HepG2 (cell line): ENCODE measurements at regions not wholly inside any gene's neighbourhood (a gene's known extent, or its start where the extent isn't known, plus 50 kb on each side); places are given as distances from the start of the nearest gene placed in this dataset.

Source experiments
- ATAC-seq: fragments of 200-7000 bp; cut with Tn5 transposase; 3 replicates; pipeline ENCODE4 v1.9.1; 2020; ENCODE audit warnings: mild to moderate bottlenecking, moderate library complexity
- BruUV-seq: library from RNA; stranded (reverse); fragments of 400-500 nt; replicated peaks from 2 replicates; lab custom pipeline; 2021; lab: Mats Ljungman, UMichigan
- CTCF ChIA-PET: fragments of 300-600 bp; formaldehyde crosslinking; extraction: SDS; loops from one replicate; lab custom pipeline; 2021; ENCODE audit warnings: low total read pairs, inconsistent platforms, low intra/inter-chr PET ratio; lab: Yijun Ruan, JAX
- POLR2A ChIA-PET: fragments of 350-600 bp; sonication (Branson Sonifier 250); formaldehyde crosslinking; loops from one replicate; lab custom pipeline; 2020; ENCODE audit warnings: antibody characterized with exemption, inconsistent platforms; lab: Yijun Ruan, JAX
- DNase-seq: peaks from one replicate; pipeline ENCODE4 v3.0.0-alpha.2; 2015; ENCODE audit warnings: low spot score
- FAIRE-seq: peaks from 3 replicates; lab custom pipeline; 2011; peaks lifted over from hg19 to GRCh38; lab: Jason Lieb, UNC
- H2AFZ ChIP-seq: one replicate; pipeline ENCODE4 v1.6.1; 2011; ENCODE audit warnings: low read length, inconsistent platforms
- H3K27ac ChIP-seq: fragments of 300-600 bp; 3 replicates; pipeline ENCODE4 v1.8.0; 2011; ENCODE audit warnings: mixed run types, mild to moderate bottlenecking, mixed read lengths, low read length, inconsistent platforms; ENCODE audit not compliant: insufficient read depth; ENCODE audit errors: extremely low read length
- H3K27me3 ChIP-seq, 2 experiments: fragments of 200-600 bp in 1 of 2; 2 replicates in 1 of 2; 3 replicates in 1 of 2; pipeline versions ENCODE4 v1.6.0 to v1.8.0; 2011; ENCODE audit warnings: low read length in 2 of 2, mild to moderate bottlenecking in 2 of 2, moderate library complexity in 2 of 2, inconsistent platforms in 1 of 2; ENCODE audit not compliant: insufficient read depth in 2 of 2, control insufficient read depth in 1 of 2
- H3K36me3 ChIP-seq, 2 experiments: fragments of 200-600 bp in 1 of 2; replicated peaks in 1 of 2; 2 replicates in 1 of 2; 3 replicates in 1 of 2; pipeline versions ENCODE4 v1.5.1 to v1.8.0; 2011; ENCODE audit warnings: low read length in 2 of 2, inconsistent platforms in 1 of 2; ENCODE audit not compliant: insufficient read depth in 2 of 2, control insufficient read depth in 1 of 2
- H3K4me1 ChIP-seq: 2 replicates; pipeline ENCODE4 v1.5.1; 2012; ENCODE audit warnings: low read length, inconsistent platforms; ENCODE audit not compliant: insufficient read depth
- H3K4me2 ChIP-seq: 2 replicates; pipeline ENCODE4 v1.6.0; 2011; ENCODE audit warnings: low read depth, low read length, inconsistent platforms
- H3K4me3 ChIP-seq, 3 experiments: fragments of 200-600 bp in 1 of 3; sonication (generic), shearing (Covaris generic) in 1 of 3; replicated peaks in 1 of 3; 2 replicates each; pipeline ENCODE4 v1.5.1; 2011 to 2016; ENCODE audit warnings: low read length in 3 of 3, inconsistent platforms in 2 of 3, low read depth in 2 of 3, mild to moderate bottlenecking in 2 of 3, control low read depth in 1 of 3, mixed read lengths in 1 of 3; ENCODE audit not compliant: insufficient read depth in 1 of 3
- H3K79me2 ChIP-seq: one replicate; pipeline ENCODE4 v1.6.1; 2011; ENCODE audit warnings: low read length, inconsistent platforms; ENCODE audit not compliant: insufficient read depth
- H3K9ac ChIP-seq: 2 replicates; pipeline ENCODE4 v1.6.0; 2011; ENCODE audit warnings: mild to moderate bottlenecking, low read depth, low read length, inconsistent platforms; ENCODE audit not compliant: insufficient read depth
- H3K9me3 ChIP-seq: 2 replicates; pipeline ENCODE4 v1.5.1; 2012; ENCODE audit warnings: mild to moderate bottlenecking, low read length
- H4K20me1 ChIP-seq: 2 replicates; pipeline ENCODE4 v1.6.0; 2011; ENCODE audit warnings: inconsistent platforms, mild to moderate bottlenecking, low read length, moderate library complexity; ENCODE audit not compliant: insufficient read depth
- ASH2L ChIP-seq: fragments of 300-600, 200-600 bp; sonication (generic); IDR thresholded peaks from 2 replicates; pipeline ENCODE4 v1.7.0; 2017; ENCODE audit warnings: low read depth, mild to moderate bottlenecking, moderate library complexity, mixed read lengths, low read length; ENCODE audit not compliant: insufficient read length
- CREB3 ChIP-seq: sonication (generic); formaldehyde crosslinking; IDR thresholded peaks from 2 replicates; pipeline ENCODE4 v1.5.0; 2020; ENCODE audit warnings: missing genetic modification reagents
- HOXA3 ChIP-seq: sonication (generic); formaldehyde crosslinking; IDR thresholded peaks from 2 replicates; pipeline ENCODE4 v1.5.0; 2020; ENCODE audit warnings: missing genetic modification reagents
- KLF15 ChIP-seq: sonication (generic); formaldehyde crosslinking; IDR thresholded peaks from 2 replicates; pipeline ENCODE4 v1.8.1; 2023; ENCODE audit warnings: borderline replicate concordance, mild to moderate bottlenecking, inconsistent platforms, missing genetic modification reagents, mixed read lengths
- PRDM4 ChIP-seq: sonication (generic); formaldehyde crosslinking; IDR thresholded peaks from 2 replicates; pipeline ENCODE4 v1.9.0; 2021; ENCODE audit warnings: missing genetic modification reagents, borderline replicate concordance
- PRMT3 ChIP-seq: sonication (generic); formaldehyde crosslinking; IDR thresholded peaks from 2 replicates; pipeline ENCODE4 v1.8.1; 2022; ENCODE audit warnings: low read depth, mild to moderate bottlenecking, moderate library complexity, missing genetic modification reagents, borderline replicate concordance
- SETDB1 ChIP-seq: sonication (generic); formaldehyde crosslinking; IDR thresholded peaks from 2 replicates; pipeline ENCODE4 v1.5.1; 2020; ENCODE audit warnings: missing genetic modification reagents, mild to moderate bottlenecking, borderline replicate concordance
- TBX2 ChIP-seq: sonication (generic); formaldehyde crosslinking; IDR thresholded peaks from 2 replicates; pipeline ENCODE4 v1.5.0; 2020; ENCODE audit warnings: missing genetic modification reagents, mild to moderate bottlenecking, borderline replicate concordance
- TFDP2 ChIP-seq: sonication (generic); formaldehyde crosslinking; IDR thresholded peaks from 2 replicates; pipeline ENCODE4 v1.4.0; 2020; ENCODE audit warnings: missing genetic modification reagents
- ZMAT3 ChIP-seq: sonication (generic); formaldehyde crosslinking; conservative IDR thresholded peaks from 2 replicates; pipeline ENCODE4 v1.7.0; 2021; ENCODE audit warnings: missing genetic modification reagents
- ZNF225 ChIP-seq: sonication (generic); formaldehyde crosslinking; IDR thresholded peaks from 2 replicates; pipeline ENCODE4 v1.4.0; 2020; ENCODE audit warnings: mild to moderate bottlenecking, missing genetic modification reagents
- ZNF232 ChIP-seq: sonication (generic); formaldehyde crosslinking; IDR thresholded peaks from 2 replicates; pipeline ENCODE4 v1.4.0; 2020; ENCODE audit warnings: missing genetic modification reagents, borderline replicate concordance
- ZNF574 ChIP-seq: sonication (generic); formaldehyde crosslinking; IDR thresholded peaks from 2 replicates; pipeline ENCODE4 v1.4.0; 2020; ENCODE audit warnings: missing genetic modification reagents
- ZNF724P ChIP-seq: sonication (generic); formaldehyde crosslinking; IDR thresholded peaks from 2 replicates; pipeline ENCODE4 v1.8.0; 2022; ENCODE audit warnings: missing genetic modification reagents, borderline replicate concordance
- ZNF775 ChIP-seq: sonication (generic); formaldehyde crosslinking; IDR thresholded peaks from 2 replicates; pipeline ENCODE4 v1.4.0; 2020; ENCODE audit warnings: missing genetic modification reagents, mild to moderate bottlenecking, moderate library complexity, borderline replicate concordance
- ZSCAN9 ChIP-seq: IDR thresholded peaks from 2 replicates; pipeline ENCODE4 v1.6.1; 2016; ENCODE audit warnings: borderline replicate concordance
- WGBS: methylation state at CpG from one replicate; pipeline ENCODE4 v1.1.6; 2017; ENCODE audit warnings: low lambda C conversion rate; 5-methylcytosine and 5-hydroxymethylcytosine counted together
- in situ Hi-C: cut with HindIII; loops from 2 replicates; pipeline ENCODE4 v1.10.0; 2017; ENCODE audit warnings: low pct_unique_long_range_greater_than_20kb; ENCODE audit not compliant: extremely low pct_ligation_motif_present
- intact Hi-C: fragments of 100-400 bp; cut with micrococcal nuclease; formaldehyde crosslinking; loops from one replicate; pipeline ENCODE4 v1.10.0; 2022; ENCODE audit not compliant: unreplicated experiment
- TF ChIP-seq, protein P1 (sequence below): sonication (generic); formaldehyde crosslinking; IDR thresholded peaks from 2 replicates; pipeline ENCODE4 v1.4.0; 2020; ENCODE audit warnings: mild to moderate bottlenecking, missing genetic modification reagents

DNA sequence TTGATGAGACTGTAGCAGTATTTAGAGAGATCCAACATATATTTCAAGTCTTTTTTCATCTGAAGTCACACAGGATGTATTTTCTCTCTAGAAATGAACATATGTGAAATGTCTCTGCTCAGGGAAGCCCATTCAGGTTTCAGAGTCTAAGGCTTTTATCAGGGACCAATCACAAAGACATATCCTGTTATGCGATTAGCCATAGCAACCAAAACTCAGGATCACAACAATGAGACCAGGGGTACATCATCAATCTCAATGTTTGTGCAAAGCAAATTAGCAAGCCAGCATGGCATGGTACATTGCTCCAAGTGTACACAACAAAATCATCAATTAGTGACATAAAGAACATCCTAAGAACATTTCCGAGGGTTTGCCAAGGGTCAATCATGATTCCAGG, 99.2 kb upstream of the AMN1 start:
- Histone ChIP-seq H3K9me3 (peaks cover 9% of the 10 kb centered on the region; the same call in 1 of the 2 replicates), H3K36me3 (no peaks in the 10 kb centered on the region), H3K4me2 (no peak overlapping the region), H3K9ac (no peak overlapping the region), H3K27me3 (no peaks in the 10 kb centered on the region), H3K4me1 (no peaks in the 10 kb centered on the region), H3K79me2 (no peaks in the 10 kb centered on the region), H4K20me1 (no peaks in the 10 kb centered on the region), H3K4me3 (no peak overlapping the region), H3K27ac (no peak overlapping the region), H2AFZ (no peak overlapping the region)
- DNase-seq (no peak), FAIRE-seq (no peak), ATAC-seq (no peak)
- ChIA-PET POLR2A (no interaction called here), CTCF (no interaction called here)
- intact Hi-C loops (no loop called here), in situ Hi-C loops (no loop called here)
- BruUV-seq, result no TSS peak
- 77% methylated on average over 2 of the region's 2 CpGs for WGBS
- TF ChIP-seq TFDP2 (CRISPR knock-in tag), result no peak
- no peak for TF ChIP-seq ASH2L
- no peak for TF ChIP-seq ZNF232 (CRISPR knock-in tag)
- TF ChIP-seq KLF15 (CRISPR knock-in tag), result no peak
- TF ChIP-seq ZNF775 (CRISPR knock-in tag), result no peak
- TF ChIP-seq ZSCAN9 (CRISPR knock-in tag), result no peak
- TF ChIP-seq PRMT3 (CRISPR knock-in tag), result no peak
- TF ChIP-seq, protein P1, sequence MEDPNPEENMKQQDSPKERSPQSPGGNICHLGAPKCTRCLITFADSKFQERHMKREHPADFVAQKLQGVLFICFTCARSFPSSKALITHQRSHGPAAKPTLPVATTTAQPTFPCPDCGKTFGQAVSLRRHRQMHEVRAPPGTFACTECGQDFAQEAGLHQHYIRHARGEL (CRISPR knock-in tag), result no peak
- no peak for TF ChIP-seq ZNF724P (CRISPR knock-in tag)
- TF ChIP-seq ZMAT3 (CRISPR knock-in tag), result no peak
- TF ChIP-seq HOXA3 (CRISPR knock-in tag), result no peak
- no peak for TF ChIP-seq ZNF225 (CRISPR knock-in tag)
- no peak for TF ChIP-seq ZNF574 (CRISPR knock-in tag)
- TF ChIP-seq CREB3 (CRISPR knock-in tag), result no peak
- TF ChIP-seq PRDM4 (CRISPR knock-in tag), result no peak
- no peak for TF ChIP-seq SETDB1 (CRISPR knock-in tag)
- no peak for TF ChIP-seq TBX2
